GM12878 (cell line): ENCODE measurements at regions not wholly inside any gene's neighbourhood (a gene's known extent, or its start where the extent isn't known, plus 50 kb on each side); places are given as distances from the start of the nearest gene placed in this dataset.

Experiments used
- ATAC-seq: fragments of 200-7000 bp; cut with Tn5 transposase; 3 replicates; pipeline ENCODE4 v1.9.1; 2020; ENCODE audit warnings: mild to moderate bottlenecking, moderate library complexity
- BruUV-seq: library from RNA; stranded (reverse); fragments of 400-500 nt; replicated peaks from 2 replicates; lab custom pipeline; 2021; lab: Mats Ljungman, UMichigan
- CTCF ChIA-PET: fragments of 300-600 bp; sonication (Branson Sonifier 250); formaldehyde crosslinking; extraction: SDS; loops from one replicate; lab custom pipeline; 2021; ENCODE audit warnings: inconsistent platforms; lab: Yijun Ruan, JAX
- POLR2A ChIA-PET: fragments of 350-600 bp; formaldehyde crosslinking; extraction: SDS; loops from one replicate; lab custom pipeline; 2021; ENCODE audit warnings: inconsistent platforms; lab: Charles Lee
- RAD21 ChIA-PET: fragments of 300-600 bp; sonication (Branson Sonifier 250); formaldehyde crosslinking; loops from one replicate; lab custom pipeline; 2023; ENCODE audit warnings: antibody characterized with exemption; ENCODE audit not compliant: unreplicated experiment; lab: Charles Lee
- SMC1A ChIA-PET: fragments of 300-600 bp; sonication (Branson Sonifier 250); formaldehyde crosslinking; loops from one replicate; lab custom pipeline; 2023; ENCODE audit not compliant: unreplicated experiment, uncharacterized antibody; lab: Charles Lee
- DNase-seq: peaks from one replicate; pipeline ENCODE4 v3.0.0-alpha.2; 2011; ENCODE audit warnings: low read depth, low spot score
- FAIRE-seq: peaks from 3 replicates; lab custom pipeline; 2011; peaks lifted over from hg19 to GRCh38; lab: Jason Lieb, UNC
- H2AFZ ChIP-seq: 2 replicates; pipeline ENCODE4 v1.6.0; 2011; ENCODE audit warnings: low read depth, low read length, control low read depth; ENCODE audit not compliant: control insufficient read depth
- H3K27ac ChIP-seq: 2 replicates; pipeline ENCODE4 v1.5.1; 2011; ENCODE audit warnings: control low read depth; ENCODE audit not compliant: control insufficient read depth, insufficient read depth
- H3K27me3 ChIP-seq, 2 experiments: replicated peaks in 1 of 2; 2 replicates each; pipeline versions ENCODE4 v1.6.0 to v1.6.1; 2011; ENCODE audit warnings: low read length in 1 of 2; ENCODE audit not compliant: control insufficient read depth in 2 of 2, insufficient read depth in 2 of 2
- H3K36me3 ChIP-seq, 2 experiments: 2 replicates each; pipeline ENCODE4 v1.5.1; 2011; ENCODE audit warnings: low read length in 1 of 2; ENCODE audit not compliant: control insufficient read depth in 2 of 2, insufficient read depth in 2 of 2
- H3K4me1 ChIP-seq: 2 replicates; pipeline ENCODE4 v1.6.1; 2011; ENCODE audit warnings: mild to moderate bottlenecking, low read length, moderate library complexity, mixed read lengths; ENCODE audit not compliant: control insufficient read depth, insufficient read depth
- H3K4me2 ChIP-seq: 2 replicates; pipeline ENCODE4 v1.6.0; 2011; ENCODE audit warnings: control low read depth; ENCODE audit not compliant: control insufficient read depth, insufficient read depth
- H3K4me3 ChIP-seq: fragments of 200-600 bp; sonication (generic); 2 replicates; pipeline ENCODE4 v1.5.1; 2016
- H3K79me2 ChIP-seq: 2 replicates; pipeline ENCODE4 v1.6.0; 2011; ENCODE audit warnings: low read length; ENCODE audit not compliant: control insufficient read depth, insufficient read depth
- H3K9ac ChIP-seq: 2 replicates; pipeline ENCODE4 v1.8.0; 2011; ENCODE audit warnings: low read length, control low read depth, mixed read lengths; ENCODE audit not compliant: control insufficient read depth, insufficient read depth
- H3K9me3 ChIP-seq: replicated peaks from 3 replicates; pipeline ENCODE4 v1.5.1; 2011; ENCODE audit warnings: mild to moderate bottlenecking, low read length; ENCODE audit not compliant: control insufficient read depth, insufficient read depth
- H4K20me1 ChIP-seq: 2 replicates; pipeline ENCODE4 v1.6.0; 2011; ENCODE audit not compliant: control insufficient read depth, insufficient read depth
- HDAC6 ChIP-seq: fragments of 200-600 bp; sonication (generic); IDR thresholded peaks from one replicate; pipeline ENCODE4 v1.8.0; 2017; ENCODE audit warnings: antibody characterized with exemption; ENCODE audit not compliant: unreplicated experiment
- IKZF2 ChIP-seq, 2 experiments: fragments of 450-650 bp; IDR thresholded peaks; 2 replicates each; pipeline ENCODE4 v1.6.1; 2017; ENCODE audit warnings: mild to moderate bottlenecking in 2 of 2, moderate library complexity in 2 of 2
- KLF5 ChIP-seq: fragments of 450-650 bp; IDR thresholded peaks from 2 replicates; pipeline ENCODE4 v1.6.1; 2014; ENCODE audit warnings: mild to moderate bottlenecking; ENCODE audit not compliant: partially characterized antibody
- NRF1 ChIP-seq: conservative IDR thresholded peaks from 2 replicates; pipeline ENCODE4 v1.6.1; 2011; ENCODE audit warnings: mild to moderate bottlenecking, low read depth, low read length, improper control_type of control experiment
- SIX5 ChIP-seq: IDR thresholded peaks from 2 replicates; pipeline ENCODE4 v1.6.1; 2011; ENCODE audit warnings: mild to moderate bottlenecking, low read depth, low read length, moderate library complexity; ENCODE audit not compliant: severe bottlenecking
- SMARCA5 ChIP-seq: fragments of 450-650 bp; IDR thresholded peaks from 2 replicates; pipeline ENCODE4 v1.6.1; 2017; ENCODE audit warnings: mild to moderate bottlenecking
- TCF3 ChIP-seq: IDR thresholded peaks from 2 replicates; pipeline ENCODE4 v1.6.1; 2012; ENCODE audit warnings: low read depth, mild to moderate bottlenecking, low read length, borderline replicate concordance; ENCODE audit not compliant: insufficient read depth
- YY1 ChIP-seq: IDR thresholded peaks from 2 replicates; pipeline ENCODE4 v1.6.1; 2011; ENCODE audit warnings: low read depth, mild to moderate bottlenecking, low read length
- ZNF384 ChIP-seq: IDR thresholded peaks from 2 replicates; pipeline ENCODE4 v1.6.1; 2012; ENCODE audit warnings: low read depth, mild to moderate bottlenecking, low read length, improper control_type of control experiment, borderline replicate concordance
- WGBS: methylation state at CpG from one replicate; pipeline ENCODE4 v1.1.6; 2016; ENCODE audit warnings: low lambda C conversion rate; ENCODE audit not compliant: insufficient replicate concordance, insufficient coverage; ENCODE audit errors: missing lambda C conversion rate; 5-methylcytosine and 5-hydroxymethylcytosine counted together
- in situ Hi-C: fragments of 300-500 bp; cut with MboI; formaldehyde crosslinking; loops from 9 replicates; pipeline ENCODE4 v1.14.3; 2018; ENCODE audit warnings: mixed read lengths
- intact Hi-C: fragments of 100-400 bp; cut with micrococcal nuclease; formaldehyde crosslinking; loops from one replicate; pipeline ENCODE4 v1.14.2; 2022; ENCODE audit not compliant: unreplicated experiment
- TF ChIP-seq, protein P1 (sequence below): fragments of 450-650 bp; IDR thresholded peaks from 2 replicates; pipeline ENCODE4 v1.6.1; 2017; ENCODE audit warnings: mild to moderate bottlenecking, moderate library complexity
- TF ChIP-seq, protein P2 (sequence below): fragments of 450-650 bp; IDR thresholded peaks from 2 replicates; pipeline ENCODE4 v1.6.1; 2017; ENCODE audit warnings: borderline replicate concordance
- TF ChIP-seq, protein P3 (sequence below): fragments of 450-650 bp; formaldehyde crosslinking; IDR thresholded peaks from 2 replicates; pipeline ENCODE4 v1.4.0; 2020; ENCODE audit warnings: mild to moderate bottlenecking, moderate library complexity

DNA sequence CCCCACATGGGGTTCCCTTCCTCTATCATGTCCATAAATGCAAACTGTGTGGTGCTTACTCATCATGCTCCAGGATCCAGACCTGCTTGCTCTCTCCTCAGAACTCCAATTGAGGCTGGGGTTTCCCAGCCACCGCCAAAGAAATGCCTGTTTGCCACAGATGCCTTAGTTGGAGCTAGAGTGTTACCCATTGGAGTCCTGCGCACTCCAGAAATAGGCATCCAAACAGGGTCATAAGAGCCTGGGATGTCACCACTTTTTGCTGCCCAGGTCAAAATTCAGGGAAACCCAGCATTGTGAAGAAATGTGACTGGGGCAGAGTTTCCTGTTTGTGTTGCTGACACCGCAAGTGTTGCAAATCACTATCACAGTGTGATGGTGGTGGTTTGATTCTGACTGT lies 60.7 kb upstream of the SPDL1 start (continued):
- TF ChIP-seq KLF5, result no peak

DNA sequence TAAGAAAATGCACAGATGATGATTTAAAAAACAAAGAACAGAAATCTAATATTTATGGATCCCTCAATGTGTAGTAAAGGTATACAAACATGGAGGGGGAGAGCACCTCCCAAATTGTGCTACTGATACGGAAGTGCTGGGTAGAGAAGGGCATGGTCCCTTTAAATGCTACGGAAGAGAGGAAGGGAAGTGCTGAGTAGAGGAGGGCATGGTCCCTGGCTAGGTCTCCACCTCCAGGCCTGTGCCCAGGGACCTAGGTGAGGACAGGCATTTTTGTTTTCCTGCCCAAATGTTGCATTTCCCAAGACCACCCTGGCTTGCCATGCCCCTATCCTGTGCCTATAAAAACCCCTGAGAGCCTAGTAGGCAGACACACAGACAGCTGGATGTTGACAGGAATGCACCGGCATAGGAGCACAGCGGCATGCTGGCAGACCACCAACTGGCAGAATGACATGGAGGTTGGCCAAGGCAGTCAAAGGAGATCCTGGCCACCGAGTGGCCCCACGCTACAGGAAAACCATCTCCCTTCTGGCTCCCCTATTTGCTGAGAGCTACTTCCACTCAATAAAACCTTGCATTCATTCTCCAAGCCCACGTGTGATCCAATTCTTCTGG lies 62.1 kb upstream of the SPDL1 start:
- Histone ChIP-seq H3K36me3 (no peaks in the 10 kb centered on the region), H3K4me3 (no peak overlapping the region), H3K9ac (no peak overlapping the region), H3K27me3 (no peaks in the 10 kb centered on the region; a peak in 2 of 4 replicates), H3K4me1 (no peaks in the 10 kb centered on the region), H3K4me2 (no peak overlapping the region), H3K79me2 (no peaks in the 10 kb centered on the region), H4K20me1 (no peaks in the 10 kb centered on the region), H3K27ac (no peak overlapping the region), H2AFZ (no peak overlapping the region), H3K9me3 (no peaks in the 10 kb centered on the region)
- ATAC-seq (no peak), FAIRE-seq (no peak), DNase-seq (no peak)
- ChIA-PET RAD21 (no interaction called here), CTCF (no interaction called here), SMC1A (interaction anchor here (0.6 kb wide), 1 partner anchor 1049 kb away, joined by 4 read pairs; no protein-coding TSS in a partner anchor), POLR2A (no interaction called here)
- no TSS peak for BruUV-seq
- in situ Hi-C loops (no loop called here), intact Hi-C loops (no loop called here)
- WGBS, result 39% methylated on average over 7 of the region's 7 CpGs
- TF ChIP-seq, protein P1, sequence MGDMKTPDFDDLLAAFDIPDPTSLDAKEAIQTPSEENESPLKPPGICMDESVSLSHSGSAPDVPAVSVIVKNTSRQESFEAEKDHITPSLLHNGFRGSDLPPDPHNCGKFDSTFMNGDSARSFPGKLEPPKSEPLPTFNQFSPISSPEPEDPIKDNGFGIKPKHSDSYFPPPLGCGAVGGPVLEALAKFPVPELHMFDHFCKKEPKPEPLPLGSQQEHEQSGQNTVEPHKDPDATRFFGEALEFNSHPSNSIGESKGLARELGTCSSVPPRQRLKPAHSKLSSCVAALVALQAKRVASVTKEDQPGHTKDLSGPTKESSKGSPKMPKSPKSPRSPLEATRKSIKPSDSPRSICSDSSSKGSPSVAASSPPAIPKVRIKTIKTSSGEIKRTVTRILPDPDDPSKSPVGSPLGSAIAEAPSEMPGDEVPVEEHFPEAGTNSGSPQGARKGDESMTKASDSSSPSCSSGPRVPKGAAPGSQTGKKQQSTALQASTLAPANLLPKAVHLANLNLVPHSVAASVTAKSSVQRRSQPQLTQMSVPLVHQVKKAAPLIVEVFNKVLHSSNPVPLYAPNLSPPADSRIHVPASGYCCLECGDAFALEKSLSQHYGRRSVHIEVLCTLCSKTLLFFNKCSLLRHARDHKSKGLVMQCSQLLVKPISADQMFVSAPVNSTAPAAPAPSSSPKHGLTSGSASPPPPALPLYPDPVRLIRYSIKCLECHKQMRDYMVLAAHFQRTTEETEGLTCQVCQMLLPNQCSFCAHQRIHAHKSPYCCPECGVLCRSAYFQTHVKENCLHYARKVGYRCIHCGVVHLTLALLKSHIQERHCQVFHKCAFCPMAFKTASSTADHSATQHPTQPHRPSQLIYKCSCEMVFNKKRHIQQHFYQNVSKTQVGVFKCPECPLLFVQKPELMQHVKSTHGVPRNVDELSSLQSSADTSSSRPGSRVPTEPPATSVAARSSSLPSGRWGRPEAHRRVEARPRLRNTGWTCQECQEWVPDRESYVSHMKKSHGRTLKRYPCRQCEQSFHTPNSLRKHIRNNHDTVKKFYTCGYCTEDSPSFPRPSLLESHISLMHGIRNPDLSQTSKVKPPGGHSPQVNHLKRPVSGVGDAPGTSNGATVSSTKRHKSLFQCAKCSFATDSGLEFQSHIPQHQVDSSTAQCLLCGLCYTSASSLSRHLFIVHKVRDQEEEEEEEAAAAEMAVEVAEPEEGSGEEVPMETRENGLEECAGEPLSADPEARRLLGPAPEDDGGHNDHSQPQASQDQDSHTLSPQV, result no peak
- TF ChIP-seq ZNF384 (no peak), HDAC6 (no peak), NRF1 (no peak), SMARCA5 (no peak), TCF3 (no peak), IKZF2 (IDR thresholded peaks at IDR 0.05) (no peak), SIX5 (no peak), YY1 (no peak)
- TF ChIP-seq, protein P2, sequence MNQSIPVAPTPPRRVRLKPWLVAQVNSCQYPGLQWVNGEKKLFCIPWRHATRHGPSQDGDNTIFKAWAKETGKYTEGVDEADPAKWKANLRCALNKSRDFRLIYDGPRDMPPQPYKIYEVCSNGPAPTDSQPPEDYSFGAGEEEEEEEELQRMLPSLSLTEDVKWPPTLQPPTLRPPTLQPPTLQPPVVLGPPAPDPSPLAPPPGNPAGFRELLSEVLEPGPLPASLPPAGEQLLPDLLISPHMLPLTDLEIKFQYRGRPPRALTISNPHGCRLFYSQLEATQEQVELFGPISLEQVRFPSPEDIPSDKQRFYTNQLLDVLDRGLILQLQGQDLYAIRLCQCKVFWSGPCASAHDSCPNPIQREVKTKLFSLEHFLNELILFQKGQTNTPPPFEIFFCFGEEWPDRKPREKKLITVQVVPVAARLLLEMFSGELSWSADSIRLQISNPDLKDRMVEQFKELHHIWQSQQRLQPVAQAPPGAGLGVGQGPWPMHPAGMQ, result no peak
- TF ChIP-seq, protein P3, sequence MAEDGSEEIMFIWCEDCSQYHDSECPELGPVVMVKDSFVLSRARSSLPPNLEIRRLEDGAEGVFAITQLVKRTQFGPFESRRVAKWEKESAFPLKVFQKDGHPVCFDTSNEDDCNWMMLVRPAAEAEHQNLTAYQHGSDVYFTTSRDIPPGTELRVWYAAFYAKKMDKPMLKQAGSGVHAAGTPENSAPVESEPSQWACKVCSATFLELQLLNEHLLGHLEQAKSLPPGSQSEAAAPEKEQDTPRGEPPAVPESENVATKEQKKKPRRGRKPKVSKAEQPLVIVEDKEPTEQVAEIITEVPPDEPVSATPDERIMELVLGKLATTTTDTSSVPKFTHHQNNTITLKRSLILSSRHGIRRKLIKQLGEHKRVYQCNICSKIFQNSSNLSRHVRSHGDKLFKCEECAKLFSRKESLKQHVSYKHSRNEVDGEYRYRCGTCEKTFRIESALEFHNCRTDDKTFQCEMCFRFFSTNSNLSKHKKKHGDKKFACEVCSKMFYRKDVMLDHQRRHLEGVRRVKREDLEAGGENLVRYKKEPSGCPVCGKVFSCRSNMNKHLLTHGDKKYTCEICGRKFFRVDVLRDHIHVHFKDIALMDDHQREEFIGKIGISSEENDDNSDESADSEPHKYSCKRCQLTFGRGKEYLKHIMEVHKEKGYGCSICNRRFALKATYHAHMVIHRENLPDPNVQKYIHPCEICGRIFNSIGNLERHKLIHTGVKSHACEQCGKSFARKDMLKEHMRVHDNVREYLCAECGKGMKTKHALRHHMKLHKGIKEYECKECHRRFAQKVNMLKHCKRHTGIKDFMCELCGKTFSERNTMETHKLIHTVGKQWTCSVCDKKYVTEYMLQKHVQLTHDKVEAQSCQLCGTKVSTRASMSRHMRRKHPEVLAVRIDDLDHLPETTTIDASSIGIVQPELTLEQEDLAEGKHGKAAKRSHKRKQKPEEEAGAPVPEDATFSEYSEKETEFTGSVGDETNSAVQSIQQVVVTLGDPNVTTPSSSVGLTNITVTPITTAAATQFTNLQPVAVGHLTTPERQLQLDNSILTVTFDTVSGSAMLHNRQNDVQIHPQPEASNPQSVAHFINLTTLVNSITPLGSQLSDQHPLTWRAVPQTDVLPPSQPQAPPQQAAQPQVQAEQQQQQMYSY (CRISPR knock-in tag), result no peak
